ENCODE measurements at regions not wholly inside any gene's neighbourhood (a gene's known extent, or its start where the extent isn't known, plus 50 kb on each side); places are given as distances from the start of the nearest gene placed in this dataset.

DNA sequence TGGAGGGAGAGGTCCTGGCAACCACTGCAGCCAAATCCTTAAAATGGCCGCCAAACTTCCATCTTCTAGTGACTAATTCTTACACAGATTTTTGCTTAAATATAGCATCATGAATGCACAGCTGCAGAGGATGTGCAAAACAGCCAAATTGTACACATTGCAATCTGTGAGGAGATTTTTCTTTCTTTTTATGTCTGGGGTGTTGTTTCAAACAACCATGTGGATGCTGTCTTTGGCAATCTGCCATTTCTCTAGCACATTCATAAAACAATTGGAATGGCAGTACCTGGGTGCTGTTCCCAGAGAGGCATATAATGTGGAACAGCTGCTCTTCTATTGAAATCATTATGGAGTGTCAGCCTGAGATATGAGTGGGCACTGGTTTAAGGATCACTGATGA, 1082.9 kb upstream of the SEMA6A start (continued):
- TF ChIP-seq EMX1 (CRISPR knock-in tag; IDR thresholded peaks at IDR 0.05) (no peak), E2F1 (CRISPR knock-in tag; IDR thresholded peaks at IDR 0.05) (no peak), CTCF (IDR thresholded peaks at IDR 0.05) (no peak), ZNF281 (CRISPR knock-in tag; IDR thresholded peaks at IDR 0.05) (no peak), SOX15 (CRISPR knock-in tag; IDR thresholded peaks at IDR 0.05) (no peak), ZNF219 (CRISPR knock-in tag; IDR thresholded peaks at IDR 0.05; ENCODE audit: borderline replicate concordance) (no peak)
- TF ChIP-seq, protein P1, sequence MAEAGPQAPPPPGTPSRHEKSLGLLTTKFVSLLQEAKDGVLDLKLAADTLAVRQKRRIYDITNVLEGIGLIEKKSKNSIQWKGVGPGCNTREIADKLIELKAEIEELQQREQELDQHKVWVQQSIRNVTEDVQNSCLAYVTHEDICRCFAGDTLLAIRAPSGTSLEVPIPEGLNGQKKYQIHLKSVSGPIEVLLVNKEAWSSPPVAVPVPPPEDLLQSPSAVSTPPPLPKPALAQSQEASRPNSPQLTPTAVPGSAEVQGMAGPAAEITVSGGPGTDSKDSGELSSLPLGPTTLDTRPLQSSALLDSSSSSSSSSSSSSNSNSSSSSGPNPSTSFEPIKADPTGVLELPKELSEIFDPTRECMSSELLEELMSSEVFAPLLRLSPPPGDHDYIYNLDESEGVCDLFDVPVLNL (CRISPR knock-in tag; IDR thresholded peaks at IDR 0.05; ENCODE audit: borderline replicate concordance, low read depth), result no peak

GRCh38 chr5:117652958-117653280, 1078.3 kb upstream of the SEMA6A start:
- Mint-ChIP-seq H3K27ac (no peak overlapping the region), H3K4me1 (peaks cover 3% of the 10 kb centered on the region), H3K9me3 (no peaks in the 10 kb centered on the region; the same call in 1 of the 2 replicates), H3K36me3 (no peaks in the 10 kb centered on the region), H3K27me3 (ENCODE audit: low read depth) (no peaks in the 10 kb centered on the region), H3K4me3 (no peak overlapping the region)
- POLR2A ChIA-PET, result no interaction called here
- no peak for TF ChIP-seq NFE2L1 (CRISPR knock-in tag; IDR thresholded peaks at IDR 0.05)
- no peak for TF ChIP-seq ZNF396 (CRISPR knock-in tag; IDR thresholded peaks at IDR 0.05; ENCODE audit: borderline replicate concordance)
- TF ChIP-seq AR (CRISPR knock-in tag; IDR thresholded peaks at IDR 0.05), result no peak
- ATAC-seq, result no peak
- CTCF ChIA-PET, result no interaction called here
- no peak for DNase-seq (ENCODE audit: low spot score)

DNA sequence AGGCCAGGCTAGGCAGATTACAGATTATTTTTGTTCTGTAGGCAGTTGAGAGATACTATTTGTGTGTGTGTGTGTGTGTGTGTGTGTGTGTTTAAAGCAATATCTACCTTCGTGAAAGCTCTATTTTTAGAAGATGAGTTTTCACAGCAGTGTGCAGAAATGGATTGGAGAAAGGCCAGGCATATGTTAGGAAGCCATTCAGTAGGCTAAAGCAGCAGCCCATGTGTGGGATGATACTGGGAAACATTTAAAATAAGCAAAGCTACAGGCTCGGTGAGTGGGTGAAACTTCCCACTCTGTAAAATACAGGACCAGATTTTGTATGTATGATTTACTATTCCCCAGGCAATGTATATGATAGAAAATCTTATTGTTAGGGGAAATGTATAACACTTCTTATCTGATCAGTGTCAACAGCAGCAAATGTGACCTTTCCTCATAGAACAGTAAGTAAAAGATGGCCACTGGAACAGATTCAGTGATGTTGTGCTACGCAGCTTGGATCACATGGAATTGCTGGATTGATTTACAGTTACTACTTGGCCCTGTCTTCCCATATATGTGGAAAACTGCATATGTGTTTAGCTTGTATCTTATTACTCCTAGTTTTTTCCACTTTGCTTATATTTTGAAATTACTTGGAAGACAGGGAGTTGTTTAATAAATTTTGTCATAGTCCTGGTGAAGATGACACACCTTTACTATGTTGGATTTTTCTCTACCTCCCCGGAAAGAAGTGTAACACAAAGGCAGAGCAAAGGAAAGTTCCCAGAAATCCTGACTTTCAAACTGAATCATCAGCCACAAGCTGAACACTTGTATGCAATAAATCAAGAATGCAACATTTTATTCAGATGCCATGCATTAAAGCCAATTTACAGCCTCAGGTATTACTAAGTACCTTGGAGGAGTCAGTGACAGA, 1077.7 kb upstream of the SEMA6A start:
- ATAC-seq, result no peak
- H3K9me3 Mint-ChIP-seq, result no peaks in the 10 kb centered on the region
- POLR2A ChIA-PET, result no interaction called here
- H3K4me1 Mint-ChIP-seq, result peaks cover 3% of the 10 kb centered on the region
- CTCF ChIA-PET, result no interaction called here
- DNase-seq (ENCODE audit: low spot score), result no peak
- H3K27ac Mint-ChIP-seq, result no peak overlapping the region
- H3K27me3 Mint-ChIP-seq (ENCODE audit: low read depth), result no peaks in the 10 kb centered on the region
- H3K4me3 Mint-ChIP-seq, result no peak overlapping the region
- no peaks in the 10 kb centered on the region for H3K36me3 Mint-ChIP-seq
- TF ChIP-seq ZNF263 (CRISPR knock-in tag; IDR thresholded peaks at IDR 0.05; ENCODE audit: low read depth), result no peak
- no peak for TF ChIP-seq GTF2I (CRISPR knock-in tag; conservative IDR thresholded peaks at IDR 0.05)
- no peak for TF ChIP-seq ZNF121 (CRISPR knock-in tag; IDR thresholded peaks at IDR 0.05)
- no peak for TF ChIP-seq GRHL2 (CRISPR knock-in tag; IDR thresholded peaks at IDR 0.05; ENCODE audit: insufficient replicate concordance, severe bottlenecking)
- TF ChIP-seq ZNF396 (CRISPR knock-in tag; IDR thresholded peaks at IDR 0.05; ENCODE audit: borderline replicate concordance), result no peak
- TF ChIP-seq JUN (CRISPR knock-in tag; IDR thresholded peaks at IDR 0.05), result no peak
- no peak for TF ChIP-seq FOXK1 (CRISPR knock-in tag; IDR thresholded peaks at IDR 0.05)
- no peak for TF ChIP-seq NR3C1 (CRISPR knock-in tag; conservative IDR thresholded peaks at IDR 0.05; ENCODE audit: low read depth)
- TF ChIP-seq SP1 (CRISPR knock-in tag; conservative IDR thresholded peaks at IDR 0.05), result no peak
- TF ChIP-seq, protein P2, sequence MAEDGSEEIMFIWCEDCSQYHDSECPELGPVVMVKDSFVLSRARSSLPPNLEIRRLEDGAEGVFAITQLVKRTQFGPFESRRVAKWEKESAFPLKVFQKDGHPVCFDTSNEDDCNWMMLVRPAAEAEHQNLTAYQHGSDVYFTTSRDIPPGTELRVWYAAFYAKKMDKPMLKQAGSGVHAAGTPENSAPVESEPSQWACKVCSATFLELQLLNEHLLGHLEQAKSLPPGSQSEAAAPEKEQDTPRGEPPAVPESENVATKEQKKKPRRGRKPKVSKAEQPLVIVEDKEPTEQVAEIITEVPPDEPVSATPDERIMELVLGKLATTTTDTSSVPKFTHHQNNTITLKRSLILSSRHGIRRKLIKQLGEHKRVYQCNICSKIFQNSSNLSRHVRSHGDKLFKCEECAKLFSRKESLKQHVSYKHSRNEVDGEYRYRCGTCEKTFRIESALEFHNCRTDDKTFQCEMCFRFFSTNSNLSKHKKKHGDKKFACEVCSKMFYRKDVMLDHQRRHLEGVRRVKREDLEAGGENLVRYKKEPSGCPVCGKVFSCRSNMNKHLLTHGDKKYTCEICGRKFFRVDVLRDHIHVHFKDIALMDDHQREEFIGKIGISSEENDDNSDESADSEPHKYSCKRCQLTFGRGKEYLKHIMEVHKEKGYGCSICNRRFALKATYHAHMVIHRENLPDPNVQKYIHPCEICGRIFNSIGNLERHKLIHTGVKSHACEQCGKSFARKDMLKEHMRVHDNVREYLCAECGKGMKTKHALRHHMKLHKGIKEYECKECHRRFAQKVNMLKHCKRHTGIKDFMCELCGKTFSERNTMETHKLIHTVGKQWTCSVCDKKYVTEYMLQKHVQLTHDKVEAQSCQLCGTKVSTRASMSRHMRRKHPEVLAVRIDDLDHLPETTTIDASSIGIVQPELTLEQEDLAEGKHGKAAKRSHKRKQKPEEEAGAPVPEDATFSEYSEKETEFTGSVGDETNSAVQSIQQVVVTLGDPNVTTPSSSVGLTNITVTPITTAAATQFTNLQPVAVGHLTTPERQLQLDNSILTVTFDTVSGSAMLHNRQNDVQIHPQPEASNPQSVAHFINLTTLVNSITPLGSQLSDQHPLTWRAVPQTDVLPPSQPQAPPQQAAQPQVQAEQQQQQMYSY (CRISPR knock-in tag; IDR thresholded peaks at IDR 0.05), result no peak
- no peak for TF ChIP-seq KAT7 (CRISPR knock-in tag; IDR thresholded peaks at IDR 0.05; ENCODE audit: borderline replicate concordance)
